K562 (cell line): ENCODE measurements at regions not wholly inside any gene's neighbourhood (a gene's known extent, or its start where the extent isn't known, plus 50 kb on each side); places are given as distances from the start of the nearest gene placed in this dataset.

Source experiments
- ATAC-seq: fragments of 200-7000 bp; cut with Tn5 transposase; 3 replicates; pipeline ENCODE4 v1.9.1; 2020; ENCODE audit warnings: moderate library complexity
- BruUV-seq: library from RNA; stranded (reverse); fragments of 400-500 nt; replicated peaks from 2 replicates; lab custom pipeline; 2021; lab: Mats Ljungman, UMichigan
- CTCF ChIA-PET: fragments of 300-600 bp; formaldehyde crosslinking; extraction: SDS; loops from one replicate; lab custom pipeline; 2021; ENCODE audit warnings: low intra/inter-chr PET ratio; lab: Yijun Ruan, JAX
- POLR2A ChIA-PET: fragments of 300-600, 350-650 bp; sonication (Branson Sonifier 250); formaldehyde crosslinking; extraction: SDS; loops from one replicate; lab custom pipeline; 2021; ENCODE audit warnings: antibody characterized with exemption, inconsistent platforms; lab: Yijun Ruan, JAX
- DNase-seq, 4 experiments: peaks; one replicate each; pipeline versions ENCODE4 v3.0.0 to v3.0.0-alpha.2; 2011 to 2018; ENCODE audit warnings: low spot score in 3 of 4, mixed read lengths in 3 of 4; ENCODE audit errors: extremely low read depth in 1 of 4
- FAIRE-seq: peaks from 2 replicates; lab custom pipeline; 2011; peaks lifted over from hg19 to GRCh38; lab: Jason Lieb, UNC
- H2AFZ ChIP-seq: 2 replicates; pipeline ENCODE4 v1.6.0; 2011; ENCODE audit warnings: low read depth, low read length, control low read depth, inconsistent platforms
- H3K27ac ChIP-seq: fragments of 200-600 bp; 3 replicates; pipeline ENCODE4 v1.8.0; 2011; ENCODE audit warnings: low read depth, mild to moderate bottlenecking, control low read depth, inconsistent platforms, low read length, moderate library complexity, mixed read lengths; ENCODE audit errors: extremely low read depth
- H3K27me3 ChIP-seq, 2 experiments: fragments of 300-600 bp in 1 of 2; 2 replicates in 1 of 2; 3 replicates in 1 of 2; pipeline versions ENCODE4 v1.6.0 to v1.8.0; 2011; ENCODE audit warnings: inconsistent platforms in 2 of 2, low read length in 2 of 2, mild to moderate bottlenecking in 1 of 2, mixed read lengths in 1 of 2, moderate library complexity in 1 of 2; ENCODE audit not compliant: control insufficient read depth in 2 of 2, insufficient read depth in 2 of 2
- H3K36me3 ChIP-seq: fragments of 300-600 bp; 3 replicates; pipeline ENCODE4 v1.8.0; 2011; ENCODE audit warnings: mild to moderate bottlenecking, low read length, inconsistent platforms; ENCODE audit not compliant: control insufficient read depth, insufficient read depth
- H3K4me1 ChIP-seq, 2 experiments: fragments of 200-600 bp in 1 of 2; replicated peaks in 1 of 2; 2 replicates in 1 of 2; 3 replicates in 1 of 2; pipeline versions ENCODE4 v1.5.1 to v1.8.0; 2011; ENCODE audit warnings: inconsistent platforms in 2 of 2, low read length in 2 of 2, mild to moderate bottlenecking in 1 of 2, mixed read lengths in 1 of 2, moderate library complexity in 1 of 2; ENCODE audit not compliant: control insufficient read depth in 2 of 2, insufficient read depth in 2 of 2
- H3K4me2 ChIP-seq: 2 replicates; pipeline ENCODE4 v1.6.1; 2011; ENCODE audit warnings: low read length, control low read depth, inconsistent platforms, mixed read lengths; ENCODE audit not compliant: insufficient read depth
- H3K4me3 ChIP-seq: fragments of 200-600 bp; sonication (generic), shearing (Covaris generic); 2 replicates; pipeline ENCODE4 v1.5.1; 2016; ENCODE audit warnings: control low read depth, inconsistent platforms
- H3K79me2 ChIP-seq: fragments of 200-600 bp; 3 replicates; pipeline ENCODE4 v1.8.0; 2011; ENCODE audit warnings: low read length, inconsistent platforms; ENCODE audit not compliant: control insufficient read depth, insufficient read depth
- H3K9ac ChIP-seq, 2 experiments: 2 replicates each; pipeline versions ENCODE4 v1.6.0 to v1.6.1; 2011; ENCODE audit warnings: low read depth in 2 of 2, low read length in 2 of 2, control low read depth in 1 of 2, inconsistent platforms in 1 of 2, mild to moderate bottlenecking in 1 of 2, mixed read lengths in 1 of 2; ENCODE audit not compliant: insufficient read depth in 1 of 2
- H3K9me1 ChIP-seq: one replicate; pipeline ENCODE4 v1.6.0; 2011; ENCODE audit warnings: inconsistent platforms, mild to moderate bottlenecking, low read length, moderate library complexity; ENCODE audit not compliant: control insufficient read depth, insufficient read depth
- H3K9me3 ChIP-seq: replicated peaks from 2 replicates; pipeline ENCODE4 v1.5.1; 2011; ENCODE audit warnings: low read depth, low read length, inconsistent platforms; ENCODE audit not compliant: control insufficient read depth, insufficient read depth
- H4K20me1 ChIP-seq: replicated peaks from 2 replicates; pipeline ENCODE4 v1.6.1; 2011; ENCODE audit warnings: low read length, inconsistent platforms, mixed read lengths; ENCODE audit not compliant: control insufficient read depth, insufficient read depth
- ELK3 ChIP-seq: fragments of 450-650 bp; formaldehyde crosslinking; IDR thresholded peaks from 2 replicates; pipeline ENCODE4 v1.4.0; 2020; ENCODE audit warnings: mild to moderate bottlenecking
- HBP1 ChIP-seq: fragments of 450-650 bp; formaldehyde crosslinking; IDR thresholded peaks from 2 replicates; pipeline ENCODE4 v1.4.0; 2022; ENCODE audit warnings: missing genetic modification characterization
- RBM15 ChIP-seq: fragments of 200-400 bp; formaldehyde crosslinking; IDR thresholded peaks from 2 replicates; pipeline ENCODE4 v1.6.1; 2018; ENCODE audit warnings: mild to moderate bottlenecking, low read length, moderate library complexity; ENCODE audit not compliant: insufficient read depth
- SIN3A ChIP-seq, 2 experiments: fragments of 150-350 bp in 1 of 2; IDR thresholded peaks; 2 replicates each; pipeline ENCODE4 v1.6.1; 2011 to 2016; ENCODE audit warnings: borderline replicate concordance in 2 of 2, low read depth in 2 of 2, low read length in 2 of 2, mild to moderate bottlenecking in 2 of 2, moderate library complexity in 2 of 2; ENCODE audit not compliant: control insufficient read depth in 1 of 2
- TRIM24 ChIP-seq, 2 experiments: fragments of 450-650 bp; IDR thresholded peaks; 2 replicates each; pipeline ENCODE4 v1.6.1; 2016
- ZNF124 ChIP-seq: sonication (generic); formaldehyde crosslinking; IDR thresholded peaks from 2 replicates; pipeline ENCODE4 v1.8.1; 2022; ENCODE audit warnings: missing genetic modification reagents
- ZNF146 ChIP-seq: IDR thresholded peaks from one replicate; pipeline ENCODE4 v1.6.1; 2018; ENCODE audit warnings: missing compliant biosample characterization; ENCODE audit not compliant: unreplicated experiment
- ZNF431 ChIP-seq: sonication (generic); formaldehyde crosslinking; IDR thresholded peaks from 2 replicates; pipeline ENCODE4 v1.8.0; 2022; ENCODE audit warnings: mild to moderate bottlenecking, missing genetic modification reagents
- WGBS: fragments of 100-300 bp; shearing (Covaris generic); methylation state at CpG from one replicate; pipeline ENCODE4 v1.1.6; 2016; ENCODE audit warnings: low coverage, mixed read lengths; ENCODE audit not compliant: insufficient coverage; ENCODE audit errors: missing lambda C conversion rate; 5-methylcytosine and 5-hydroxymethylcytosine counted together
- in situ Hi-C: fragments of 300-500 bp; cut with MboI; formaldehyde crosslinking; loops from 4 replicates; pipeline ENCODE4 v1.15.0; 2018; ENCODE audit warnings: inconsistent platforms, mixed read lengths
- intact Hi-C: fragments of 100-400 bp; cut with micrococcal nuclease; formaldehyde crosslinking; loops from 2 replicates; pipeline ENCODE4 v1.14.2; 2022

GRCh38 chr12:3925621-3926020, 52.4 kb upstream of the PARP11 start (continued):
- TF ChIP-seq HBP1 (CRISPR knock-in tag) (no peak), ELK3 (no peak), RBM15 (no peak), SIN3A (IDR thresholded peaks at IDR 0.05; ENCODE audit: borderline replicate concordance in 2 of 2, control insufficient read depth in 1 of 2, low read depth in 2 of 2, low read length in 2 of 2) (no peak), ZNF124 (CRISPR knock-in tag) (no peak)

- H4K20me1 ChIP-seq = no peaks in the 10 kb centered on the region
- no peaks in the 10 kb centered on the region for H3K9me3 ChIP-seq
- no peak for ATAC-seq
- intact Hi-C loops (no loop called here), in situ Hi-C loops (no loop called here)
- no peak overlapping the region for H3K4me3 ChIP-seq
- no peaks in the 10 kb centered on the region; a peak in 1 of 5 replicates for H3K4me1 ChIP-seq
- DNase-seq = no peak
- no peak overlapping the region for H3K9ac ChIP-seq
- no TSS peak for BruUV-seq
- no peak for TF ChIP-seq ZNF431
- no peak for TF ChIP-seq ZNF146 (CRISPR knock-in tag)
- no peak for TF ChIP-seq TRIM24 (IDR thresholded peaks at IDR 0.05)
- TF ChIP-seq, all 486 proteins: peak for 0
- H3K9me1 ChIP-seq = no peaks in the 10 kb centered on the region
- ChIA-PET POLR2A (no interaction called here), CTCF (no interaction called here)
- FAIRE-seq = no peak
- H2AFZ ChIP-seq = no peak overlapping the region
- H3K4me2 ChIP-seq = no peak overlapping the region
- peaks cover 0 to 11% of the 10 kb centered on the region in 2 experiments; a peak in 1 of 5 replicates for H3K27me3 ChIP-seq
- H3K79me2 ChIP-seq = no peaks in the 10 kb centered on the region
- no peak overlapping the region for H3K27ac ChIP-seq
- no peaks in the 10 kb centered on the region for H3K36me3 ChIP-seq
- WGBS = 0% methylated on average over 2 of the region's 3 CpGs
Measured at GRCh38 chr12:3924761-3925160, 51.6 kb upstream of the PARP11 start.
